ENCODE measurements at regions not wholly inside any gene's neighbourhood (a gene's known extent, or its start where the extent isn't known, plus 50 kb on each side); places are given as distances from the start of the nearest gene placed in this dataset.

GRCh38 chr17:51435641-51436091, 175.3 kb downstream of the UTP18 start (continued):
- TF ChIP-seq ZNF462 (CRISPR knock-in tag; IDR thresholded peaks at IDR 0.05) (no peak), ZNF114 (CRISPR knock-in tag; IDR thresholded peaks at IDR 0.05) (no peak), REST (IDR thresholded peaks at IDR 0.05; ENCODE audit: unreplicated experiment) (no peak)

GRCh38 chr17:51439395-51440229, 179.3 kb downstream of the UTP18 start:
- H3K4me1 ChIP-seq (ENCODE audit: insufficient read depth) = peaks cover 8% of the 10 kb centered on the region; the same call in 1 of the 2 replicates
- H3K4me2 ChIP-seq = no peak overlapping the region
- H3K9me2 ChIP-seq (ENCODE audit: insufficient read depth) = peaks cover 13% of the 10 kb centered on the region
- Mint-ChIP-seq H3K27me3 (ENCODE audit: insufficient read depth, low read depth, poor library complexity) (peaks cover 3% of the 10 kb centered on the region), H3K27ac (no peak overlapping the region), H3K36me3 (ENCODE audit: low read depth) (no peaks in the 10 kb centered on the region; the same call in 2 of the 3 replicates), H3K9me3 (peaks cover 4% of the 10 kb centered on the region; the same call in 1 of the 3 replicates), H3K4me3 (no peak overlapping the region), H3K4me1 (peaks cover 11% of the 10 kb centered on the region; the same call in 2 of the 3 replicates)
- no peaks in the 10 kb centered on the region for H4K20me1 ChIP-seq (replicated peaks; ENCODE audit: insufficient read depth)
- no peaks in the 10 kb centered on the region for H3K36me3 ChIP-seq (ENCODE audit: insufficient read depth)
- no peak overlapping the region for H3K4me3 ChIP-seq
- no peaks in the 10 kb centered on the region for H3F3A ChIP-seq (replicated peaks; ENCODE audit: low read depth)
- no peak overlapping the region for H2AFZ ChIP-seq
- DNase-seq (ENCODE audit: low spot score) = no peak
- ATAC-seq = no peak
- H3K79me2 ChIP-seq (replicated peaks; ENCODE audit: insufficient read depth) = no peaks in the 10 kb centered on the region
- no peak overlapping the region for H3K27ac ChIP-seq (ENCODE audit: low read depth)
- no peaks in the 10 kb centered on the region for H3K27me3 ChIP-seq (ENCODE audit: insufficient read depth)
- TF ChIP-seq ZNF331 (CRISPR knock-in tag; IDR thresholded peaks at IDR 0.05; ENCODE audit: low read depth) (no peak), EZH2 (IDR thresholded peaks at IDR 0.05; ENCODE audit: low read depth, unreplicated experiment) (no peak), JUNB (IDR thresholded peaks at IDR 0.05; ENCODE audit: unreplicated experiment) (no peak), CREB1 (CRISPR knock-in tag; IDR thresholded peaks at IDR 0.05; ENCODE audit: low read depth) (no peak), POLR2AphosphoS5 (IDR thresholded peaks at IDR 0.05; ENCODE audit: low read depth) (no peak), ZNF114 (CRISPR knock-in tag; IDR thresholded peaks at IDR 0.05) (no peak), STAT1 (IDR thresholded peaks at IDR 0.05; ENCODE audit: unreplicated experiment) (no peak), EZH2phosphoT487 (IDR thresholded peaks at IDR 0.05; ENCODE audit: unreplicated experiment) (no peak), ETS1 (IDR thresholded peaks at IDR 0.05) (no peak)
